ENCODE measurements at regions not wholly inside any gene's neighbourhood (a gene's known extent, or its start where the extent isn't known, plus 50 kb on each side); places are given as distances from the start of the nearest gene placed in this dataset.

DNA sequence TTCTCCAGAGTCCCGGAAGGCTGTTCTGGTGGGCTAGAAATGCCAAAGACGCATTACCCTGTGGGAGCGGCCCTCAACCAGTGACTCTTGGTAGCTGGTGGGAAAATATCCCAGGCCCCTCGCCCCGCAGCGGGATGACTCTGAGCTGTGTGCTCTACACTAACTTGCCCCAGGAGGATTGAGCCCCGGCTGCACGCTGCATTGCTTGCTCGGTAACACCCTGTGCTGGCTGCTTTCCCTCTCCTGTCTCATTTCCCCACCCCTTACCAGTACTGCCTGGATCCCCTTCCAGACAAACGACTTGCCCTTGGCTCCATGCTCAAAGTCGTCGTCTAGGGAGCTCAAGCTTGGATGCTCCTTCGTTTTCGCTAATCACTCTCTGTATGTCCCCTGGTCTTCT is 411.8 kb upstream of the SULF2 start:
- intact Hi-C loops (cut with DNase I): no loop called here
- 55 to 66% (median 61%) methylated on average over 12 to 14 of the region's 14 CpGs for WGBS, 4 donors
- DNase-seq: peak in 1 of 5 donors; percentile 36
- ATAC-seq: no peak
- no peaks in the 10 kb centered on the region for H3K36me3 ChIP-seq
- no peaks in the 10 kb centered on the region for H3K9me3 ChIP-seq
- no peak overlapping the region for H3K27ac ChIP-seq
- peaks cover 0 to 7% (median 0%) of the 10 kb centered on the region in 9 donors for H3K27me3 ChIP-seq
- no peaks in the 10 kb centered on the region for H3K4me1 ChIP-seq
- TF ChIP-seq CTCF (IDR thresholded peaks at IDR 0.05): no peak
- no peak for TF ChIP-seq POLR2A (IDR thresholded peaks at IDR 0.05)
- H3K4me3 ChIP-seq: no peak overlapping the region

- no peak overlapping the region for H3K4me3 ChIP-seq
- ATAC-seq: no peak
- H3K27ac ChIP-seq: no peak overlapping the region
- TF ChIP-seq POLR2A (IDR thresholded peaks at IDR 0.05): no peak
- TF ChIP-seq CTCF (IDR thresholded peaks at IDR 0.05): no peak
- no peaks in the 10 kb centered on the region for H3K4me1 ChIP-seq
- intact Hi-C loops (cut with DNase I): no loop called here
- WGBS, 4 donors: 74 to 81% (median 77%) methylated on average over 6 to 10 of the region's 10 CpGs
- DNase-seq: peak in 1 of 5 donors; percentile 26
- H3K9me3 ChIP-seq: no peaks in the 10 kb centered on the region
- peaks cover 0 to 7% (median 0%) of the 10 kb centered on the region in 9 donors for H3K27me3 ChIP-seq
- H3K36me3 ChIP-seq: no peaks in the 10 kb centered on the region
Observed at GRCh38 chr20:48196486-48196885, 411.2 kb upstream of the SULF2 start.

- intact Hi-C loops (cut with DNase I): no loop called here
- ATAC-seq (no peak), DNase-seq (peak in 1 of 5 donors; percentile 15)
- Histone ChIP-seq H3K4me1 (no peaks in the 10 kb centered on the region), H3K36me3 (no peaks in the 10 kb centered on the region), H3K27ac (no peak overlapping the region), H3K9me3 (no peaks in the 10 kb centered on the region), H3K27me3 (peaks cover 0 to 7% (median 0%) of the 10 kb centered on the region in 9 donors), H3K4me3 (no peak overlapping the region)
- 62 to 72% (median 70%) methylated on average over 5 of the region's 5 CpGs for WGBS, 4 donors
- TF ChIP-seq POLR2A (IDR thresholded peaks at IDR 0.05): no peak
- no peak for TF ChIP-seq CTCF (IDR thresholded peaks at IDR 0.05)
Observed at GRCh38 chr20:48196001-48196400, 410.7 kb upstream of the SULF2 start.

DNA sequence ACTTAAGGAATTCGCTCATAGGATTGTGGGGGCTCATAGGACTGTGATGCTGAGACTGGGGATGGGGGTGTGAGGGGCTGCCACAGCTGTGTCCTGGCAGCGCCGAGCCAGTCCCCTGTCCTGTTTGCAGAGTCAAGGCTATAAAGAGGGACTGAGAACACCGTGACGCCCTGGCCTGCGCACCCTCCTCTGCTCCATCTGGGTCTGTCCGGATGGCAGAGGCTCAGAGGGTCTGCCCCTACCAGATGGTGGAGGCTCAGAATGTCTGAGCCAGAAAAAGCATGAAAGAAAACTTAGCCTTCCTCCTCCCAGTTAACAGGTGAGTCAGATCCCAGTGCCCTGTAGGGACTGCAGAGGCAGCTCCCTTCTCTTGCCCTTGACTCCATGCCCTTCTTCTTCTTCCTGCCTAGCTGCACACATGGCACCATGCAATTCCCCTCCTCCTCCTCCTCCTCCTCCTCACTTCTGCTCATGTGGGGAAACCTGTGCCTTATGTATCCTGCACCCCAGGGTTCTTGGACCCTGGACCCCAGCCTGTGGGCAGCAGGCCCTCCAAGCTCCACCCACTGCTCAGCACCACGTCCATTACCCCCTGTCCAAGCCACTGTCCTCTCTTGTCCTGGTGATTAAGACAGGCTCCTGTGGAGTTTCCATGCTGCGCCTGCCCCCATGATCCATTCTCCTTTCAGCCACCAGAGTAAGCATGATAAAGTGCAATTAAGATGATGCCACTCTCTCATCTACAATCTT is 410.0 kb upstream of the SULF2 start:
- H3K9me3 ChIP-seq: no peaks in the 10 kb centered on the region
- TF ChIP-seq POLR2A (IDR thresholded peaks at IDR 0.05) (no peak), CTCF (IDR thresholded peaks at IDR 0.05) (no peak)
- 88 to 91% (median 91%) methylated on average over 9 of the region's 9 CpGs for WGBS, 4 donors
- ATAC-seq (no peak), DNase-seq (peak in 1 of 5 donors; percentile 22)
- no peaks in the 10 kb centered on the region for H3K4me1 ChIP-seq
- H3K4me3 ChIP-seq: no peak overlapping the region
- H3K27ac ChIP-seq: no peak overlapping the region
- intact Hi-C loops (cut with DNase I): no loop called here
- no peaks in the 10 kb centered on the region for H3K36me3 ChIP-seq
- peaks cover 0 to under 1% (median 0%) of the 10 kb centered on the region in 9 donors for H3K27me3 ChIP-seq
